ENCODE measurements at regions not wholly inside any gene's neighbourhood (a gene's known extent, or its start where the extent isn't known, plus 50 kb on each side); places are given as distances from the start of the nearest gene placed in this dataset.

DNA sequence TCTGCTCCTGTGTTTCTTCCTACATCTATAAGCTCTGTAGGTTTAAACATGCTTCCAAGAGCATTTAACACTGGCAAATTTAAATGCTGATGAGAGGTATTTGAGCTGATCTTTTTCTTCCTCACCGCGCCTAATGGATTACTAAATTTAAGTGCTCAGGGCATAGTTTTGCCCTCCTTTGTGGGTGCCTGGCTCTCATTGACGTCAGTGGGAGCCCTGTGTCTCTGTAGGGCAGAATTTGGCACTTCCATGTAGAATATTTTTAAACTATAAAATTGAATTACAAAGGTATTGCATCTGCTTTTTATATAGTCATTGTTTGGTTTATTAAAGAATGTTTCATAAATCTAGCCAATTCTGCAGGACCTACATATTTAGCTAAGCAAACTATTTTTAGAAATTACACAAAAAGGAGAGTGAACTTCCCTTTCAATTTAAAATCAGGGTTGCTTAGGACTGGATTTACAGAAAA lies 444.8 kb downstream of the AEBP2 start:
- DNase-seq = no peak

DNA sequence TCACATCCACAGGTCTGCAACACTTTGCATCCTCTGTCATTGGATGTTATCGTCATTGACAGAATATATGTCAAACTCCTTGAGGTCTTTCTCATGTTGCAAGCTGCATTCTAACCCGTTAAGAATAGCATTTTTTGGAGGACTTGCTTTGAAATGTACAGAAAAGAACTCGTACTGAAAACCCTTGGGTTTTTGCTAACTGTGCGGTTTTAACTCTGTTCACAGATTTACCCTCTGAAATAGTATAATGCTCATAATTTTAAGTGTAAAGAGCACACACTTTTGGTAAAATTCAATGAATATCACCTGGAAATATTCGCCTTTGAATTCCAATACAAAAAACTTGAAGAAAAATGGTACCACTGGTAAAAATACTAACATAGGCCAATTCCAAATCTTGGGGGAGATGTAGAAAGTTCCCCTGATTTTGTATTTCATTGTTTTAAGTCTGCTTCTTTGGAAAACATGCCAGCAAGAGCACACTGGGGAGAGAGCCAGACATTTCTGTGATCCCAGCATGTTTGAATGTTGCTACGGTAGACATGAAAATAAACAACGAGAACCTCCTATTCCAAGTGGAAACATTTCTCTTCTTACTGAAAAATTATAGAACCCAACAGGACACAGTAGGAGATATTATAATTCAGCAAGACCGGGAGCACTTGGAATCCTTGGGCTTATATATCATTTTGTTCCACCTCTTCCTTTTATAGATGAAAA lies 446.0 kb downstream of the AEBP2 start:
- no peak for DNase-seq

DNA sequence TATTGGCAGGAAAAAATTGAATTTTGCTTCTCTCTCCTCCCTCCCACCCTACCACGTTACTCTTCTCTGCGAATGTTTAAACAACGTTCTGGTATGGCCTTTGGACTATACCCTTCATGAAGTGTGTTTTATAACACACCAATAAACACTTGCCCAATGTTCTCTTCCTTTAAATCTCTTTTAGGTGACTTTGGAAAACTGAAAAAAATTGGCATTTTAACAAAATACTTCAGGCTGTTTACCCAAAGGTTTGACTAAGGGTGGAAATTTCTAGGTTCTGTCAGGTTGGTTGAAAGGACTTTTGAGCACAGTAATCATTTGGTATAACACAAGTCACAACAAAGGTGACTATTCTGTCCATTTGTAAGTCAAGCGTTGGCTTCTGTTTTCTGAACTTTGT lies 446.8 kb downstream of the AEBP2 start:
- DNase-seq = no peak

DNA sequence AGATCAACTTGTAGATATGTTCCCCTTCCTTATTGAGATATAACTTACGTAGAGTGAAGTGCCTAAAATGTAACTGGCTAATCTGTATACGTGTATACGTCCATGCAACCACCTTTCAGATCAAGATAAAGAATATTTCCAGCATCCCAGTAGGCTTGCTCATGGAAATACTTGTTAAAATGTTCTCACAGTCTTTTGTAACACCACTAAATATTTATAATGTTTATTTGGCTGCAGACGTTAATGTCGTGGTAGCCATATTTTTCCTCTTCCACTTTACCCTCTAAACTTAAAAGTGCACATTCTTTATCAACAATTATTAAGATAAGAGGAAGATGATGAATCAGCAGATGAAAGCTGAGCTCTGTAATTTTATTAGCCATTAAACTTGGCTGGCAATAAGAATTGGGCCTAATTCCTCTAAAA lies 447.4 kb downstream of the AEBP2 start:
- DNase-seq = no peak

DNA sequence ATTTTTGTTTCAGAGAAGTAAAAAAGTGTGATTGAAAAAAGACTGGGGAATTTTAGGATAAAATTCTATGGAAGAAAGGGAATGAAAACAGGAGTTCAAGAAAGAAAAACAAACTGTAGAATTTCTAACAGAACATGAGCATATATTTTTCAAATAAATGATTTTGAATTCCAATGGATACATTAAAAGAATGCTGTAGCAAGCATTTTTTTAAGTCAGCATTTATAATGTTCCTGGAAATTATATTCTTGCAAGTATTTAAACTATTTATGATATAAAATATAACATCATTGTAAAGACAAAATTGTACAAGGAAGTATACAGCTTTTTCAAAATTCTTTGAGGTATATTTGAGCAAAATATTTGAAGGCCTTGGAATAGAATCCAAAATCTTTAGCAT lies 450.7 kb downstream of the AEBP2 start:
- no peak for DNase-seq

DNA sequence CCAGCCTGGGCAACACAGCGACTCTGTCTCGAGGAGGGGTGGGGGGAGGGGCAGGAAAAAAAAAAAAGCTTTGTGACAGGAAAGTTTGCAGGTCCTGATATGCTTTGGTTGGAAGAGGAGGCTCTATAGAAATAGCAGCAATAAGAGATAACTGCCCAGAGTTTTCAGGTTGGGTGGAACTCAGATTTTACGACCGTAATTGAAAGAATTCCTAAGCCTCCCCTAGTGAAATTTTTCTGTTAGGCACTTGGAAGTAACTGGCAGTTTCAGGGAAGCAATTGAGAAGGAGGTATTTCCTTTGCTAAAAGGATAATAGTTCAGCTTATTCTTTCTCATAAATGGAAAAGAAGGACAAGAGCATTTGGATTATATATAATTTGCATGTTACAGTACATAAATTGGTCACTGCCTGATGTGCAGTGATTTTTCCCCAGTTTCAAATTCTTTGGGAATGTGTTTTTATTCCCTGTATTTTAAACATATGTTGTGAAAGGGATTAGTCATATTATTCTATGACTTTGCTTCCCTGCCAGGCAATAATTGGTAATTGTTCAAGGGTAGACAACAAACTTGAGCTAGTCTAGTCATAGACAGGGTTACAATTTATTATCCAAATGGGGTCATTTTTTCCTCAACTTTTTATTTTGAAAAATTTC lies 452.8 kb downstream of the AEBP2 start:
- no peak for DNase-seq

DNA sequence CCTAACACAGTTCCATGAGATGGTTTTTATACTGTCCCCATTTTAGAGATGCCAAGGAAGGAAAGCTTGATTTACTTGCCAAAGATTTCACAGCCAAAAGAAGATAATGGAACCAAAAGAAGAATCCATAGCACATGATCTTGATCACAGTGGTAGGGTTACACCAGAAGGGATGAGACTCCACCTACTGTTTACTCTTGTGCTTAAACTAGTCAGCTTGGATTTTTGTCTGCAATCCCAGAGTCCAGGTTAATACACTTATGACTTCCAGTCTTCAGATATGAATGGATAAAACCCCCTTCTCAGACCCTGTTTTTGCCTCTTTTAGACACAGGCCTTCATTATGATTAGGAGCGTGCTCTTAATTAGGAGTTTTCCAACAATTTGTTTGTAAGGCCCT lies 454.2 kb downstream of the AEBP2 start:
- peak; percentile 11 for DNase-seq

DNA sequence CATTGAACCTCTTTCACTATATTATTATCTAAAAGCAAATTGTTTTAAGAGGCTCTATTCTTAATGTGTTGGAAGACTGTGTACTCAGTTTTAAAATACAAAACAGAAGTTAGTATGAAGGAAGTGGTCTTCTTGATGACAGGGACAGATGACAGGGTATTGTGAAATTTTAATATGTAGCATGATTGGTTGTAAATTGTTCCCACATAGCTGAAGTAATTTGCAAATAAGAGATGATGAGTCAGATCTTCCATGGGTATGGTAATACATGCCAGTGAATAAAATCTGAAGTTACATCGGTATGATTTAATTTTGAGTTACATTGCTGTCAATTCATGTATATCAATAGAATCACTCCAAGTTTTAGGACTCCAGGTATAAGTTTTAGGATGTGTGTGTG lies 454.8 kb downstream of the AEBP2 start:
- peak; percentile 78 for DNase-seq

DNA sequence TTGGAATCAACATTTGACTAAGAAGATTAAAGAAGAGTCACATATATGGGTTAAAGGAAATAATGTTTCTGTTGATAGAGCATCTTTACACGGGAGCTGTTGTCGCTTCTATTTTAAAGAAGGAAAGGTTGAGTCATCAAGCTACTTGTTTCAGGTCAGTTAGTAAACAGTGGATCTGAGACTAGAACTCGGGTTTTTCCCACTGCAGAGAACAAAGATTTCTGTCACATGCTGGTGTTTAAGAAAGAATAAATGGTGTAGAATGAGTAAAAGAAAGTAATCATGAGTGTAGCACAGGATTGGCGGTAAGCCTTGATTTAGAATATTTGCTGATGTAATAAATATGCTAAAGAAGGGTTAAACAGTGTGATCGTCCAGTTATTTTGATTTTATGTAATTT lies 455.5 kb downstream of the AEBP2 start:
- peak; percentile 42 for DNase-seq

DNA sequence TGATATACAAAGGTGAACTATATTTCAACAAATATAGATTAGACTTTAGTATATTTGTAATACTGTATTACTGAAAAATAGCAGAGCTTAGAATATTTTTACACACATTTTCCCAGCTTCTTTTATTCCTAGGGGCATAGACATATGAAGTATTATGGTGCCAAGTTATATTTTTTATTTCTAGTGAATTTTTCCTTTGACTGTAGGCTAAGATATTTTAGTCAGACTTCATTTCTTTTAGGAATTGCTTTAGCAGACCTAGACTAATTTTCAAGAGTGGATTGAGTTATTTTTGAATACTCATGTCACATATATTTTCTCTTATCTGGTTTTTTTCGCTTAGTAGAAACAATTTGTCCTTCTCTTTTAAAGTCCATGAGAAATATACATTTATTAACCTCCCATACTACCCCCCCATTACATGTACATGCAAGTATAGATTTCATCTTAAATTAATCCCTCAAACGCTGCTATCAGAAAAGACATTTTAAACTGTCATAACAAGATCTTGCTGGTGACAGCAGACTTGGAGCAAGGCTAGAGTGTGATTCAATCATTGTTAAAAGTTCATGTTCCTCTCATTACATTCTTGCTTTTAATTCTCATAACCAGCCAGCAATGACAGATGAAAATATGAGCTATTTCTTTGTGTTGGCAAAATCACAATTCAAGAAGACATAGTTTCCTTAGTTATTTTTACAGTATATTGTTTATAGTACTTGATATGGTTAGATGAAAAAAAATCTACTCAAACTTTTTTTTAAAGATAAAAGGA lies 456.1 kb downstream of the AEBP2 start:
- no peak for DNase-seq

DNA sequence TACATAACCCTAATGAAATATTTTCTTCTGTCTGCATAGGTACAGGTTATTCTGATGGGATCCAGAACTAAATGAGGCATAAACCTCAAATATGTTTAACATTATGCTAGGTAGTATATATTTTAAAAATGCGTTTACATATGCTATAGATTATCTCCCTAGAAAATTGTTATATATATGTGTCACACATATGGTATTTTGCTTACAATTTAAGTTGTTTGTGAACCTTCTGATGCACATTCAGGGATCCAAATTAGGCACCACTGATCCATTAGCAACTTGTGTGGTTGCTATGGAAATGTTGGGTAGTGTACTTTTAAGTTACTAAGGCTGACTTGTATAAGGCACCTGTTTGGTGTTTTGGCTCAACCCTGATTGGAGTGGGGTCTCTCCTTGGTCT lies 456.7 kb downstream of the AEBP2 start:
- DNase-seq = no peak

DNA sequence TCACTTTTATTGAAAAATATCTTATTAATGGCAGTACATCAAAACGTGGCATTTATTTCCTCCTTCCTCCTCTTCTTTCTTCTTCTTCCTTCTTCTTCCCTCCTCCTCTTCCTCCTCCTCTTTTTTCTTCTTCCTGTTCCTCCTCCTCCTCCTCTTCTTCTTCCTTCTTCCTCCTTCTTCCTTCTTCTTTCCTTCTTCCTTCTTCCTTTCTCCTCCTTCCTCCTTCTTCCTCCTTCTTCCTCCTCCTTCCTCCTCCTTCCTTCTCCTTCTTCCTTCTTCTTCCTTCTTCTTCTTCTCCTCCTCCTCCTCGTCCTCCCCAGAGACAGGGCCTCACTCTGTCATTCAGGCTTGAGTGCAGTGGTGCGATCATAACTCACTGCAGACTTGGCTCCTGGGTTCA lies 457.2 kb downstream of the AEBP2 start:
- DNase-seq = no peak

DNA sequence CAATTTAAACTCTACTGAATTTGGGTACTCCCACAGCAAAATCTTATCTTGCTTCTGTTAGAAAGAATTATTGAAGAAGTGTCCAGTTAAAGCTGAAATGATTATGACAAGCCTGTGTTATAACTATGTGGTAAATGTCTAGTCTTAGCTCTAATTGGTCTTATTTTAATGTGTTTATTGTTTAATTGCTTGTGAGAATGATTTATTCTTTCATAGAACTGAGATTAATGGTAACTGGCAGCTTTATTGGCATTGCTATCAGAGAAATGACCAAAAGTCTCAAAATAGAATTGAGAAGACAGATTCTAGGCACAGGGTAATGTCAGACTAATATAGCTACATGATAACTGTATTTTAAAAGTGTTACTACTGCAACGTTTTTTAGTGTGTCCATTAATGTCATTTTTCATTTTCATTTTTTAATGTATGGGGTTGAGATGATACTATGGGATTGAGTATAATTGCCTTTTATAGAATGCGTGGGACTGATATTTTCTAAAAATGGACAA lies 458.7 kb downstream of the AEBP2 start:
- DNase-seq = no peak

DNA sequence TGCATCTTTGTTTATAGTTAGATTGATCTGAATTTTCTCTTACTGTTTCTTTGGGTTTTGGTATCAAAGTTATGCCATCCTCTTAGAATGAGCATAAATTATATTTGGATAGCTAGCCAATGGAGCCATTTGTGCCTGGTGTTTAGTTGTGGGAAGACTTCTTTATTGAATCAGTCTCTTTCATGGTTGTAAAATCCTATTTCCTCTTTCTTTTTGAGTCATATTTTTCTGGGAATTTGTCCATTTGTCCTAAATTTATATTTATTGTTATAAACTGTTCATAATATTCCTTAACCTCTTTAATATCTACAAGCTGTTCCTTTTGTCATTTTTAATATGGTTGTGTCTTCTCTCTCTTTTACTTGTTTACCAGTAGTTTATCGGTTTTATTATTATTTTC lies 462.5 kb downstream of the AEBP2 start:
- peak; percentile 44 for DNase-seq

DNA sequence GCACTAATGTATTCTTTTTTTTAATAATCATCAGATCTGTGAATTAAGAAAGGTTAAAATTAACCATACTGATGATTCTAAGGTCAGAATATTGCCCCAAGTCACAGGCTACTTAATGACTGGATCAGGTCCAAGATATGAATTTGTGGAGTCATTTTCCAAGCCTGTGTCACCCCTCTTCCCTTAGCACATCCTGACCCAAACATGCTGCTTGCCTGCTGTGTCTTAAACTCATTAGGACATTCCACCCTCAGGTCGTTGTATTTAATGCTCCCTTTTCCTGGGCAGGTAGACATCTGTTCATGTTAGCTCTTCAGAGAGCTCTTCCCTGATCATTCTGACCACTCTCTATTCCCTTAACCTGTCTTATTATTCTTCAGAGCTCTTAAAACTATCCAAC lies 463.5 kb upstream of the PDE3A start:
- DNase-seq = no peak

DNA sequence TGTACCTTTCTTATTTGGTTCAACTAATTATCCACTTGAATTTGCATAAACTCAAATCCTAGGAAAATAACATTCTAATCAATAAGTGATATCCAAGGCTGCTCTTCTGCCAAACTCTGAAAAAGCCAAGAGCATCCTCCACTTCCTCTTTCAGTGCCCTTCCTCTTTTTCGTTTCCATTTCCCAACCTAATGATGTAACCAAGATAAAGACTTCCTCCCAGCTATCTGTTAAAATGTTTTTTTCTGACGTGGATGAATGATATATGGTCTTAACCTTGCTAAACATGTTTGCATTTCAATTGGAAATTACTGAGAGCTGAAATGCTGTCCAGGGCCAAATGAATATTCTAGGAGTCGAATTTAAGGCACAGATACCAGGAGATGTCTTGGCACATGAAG lies 459.5 kb upstream of the PDE3A start:
- DNase-seq = peak; percentile 88

DNA sequence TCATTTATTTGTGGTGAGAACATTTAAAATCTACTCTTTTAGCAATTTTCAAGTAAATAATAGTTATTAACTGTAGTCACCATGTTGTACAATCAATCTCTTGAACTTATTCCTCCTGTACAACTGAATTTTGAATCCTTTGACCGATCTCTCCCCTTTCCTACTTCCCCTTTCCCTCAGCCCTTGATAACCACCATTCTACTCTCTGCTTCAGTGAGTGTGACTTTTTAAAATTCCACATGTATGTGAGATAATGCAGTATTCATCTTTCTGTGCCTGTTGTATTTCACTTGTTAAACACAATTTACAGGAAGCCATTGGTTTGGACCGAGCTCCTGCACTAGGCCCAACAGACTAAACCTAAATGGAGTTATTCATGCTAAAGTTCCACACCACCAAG lies 458.9 kb upstream of the PDE3A start:
- peak; percentile 16 for DNase-seq

DNA sequence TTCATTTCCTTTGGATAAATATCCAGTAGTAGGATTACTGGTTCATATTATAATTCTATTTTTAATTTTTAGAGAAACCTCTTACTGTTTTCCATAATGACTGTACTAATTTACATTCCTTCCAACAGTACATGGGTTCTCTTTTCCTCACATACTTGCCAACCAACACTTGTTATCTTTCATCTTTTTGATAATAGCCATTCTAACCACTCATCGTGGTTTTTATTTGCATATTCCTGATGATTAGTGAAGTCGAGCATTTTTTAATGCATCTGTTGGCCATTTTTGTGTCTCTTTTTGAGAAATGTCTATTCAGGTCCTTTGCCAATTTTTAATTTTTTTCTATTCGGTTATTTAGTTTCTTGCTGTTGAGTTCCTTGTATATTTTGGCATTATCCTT lies 457.7 kb upstream of the PDE3A start:
- DNase-seq = no peak

DNA sequence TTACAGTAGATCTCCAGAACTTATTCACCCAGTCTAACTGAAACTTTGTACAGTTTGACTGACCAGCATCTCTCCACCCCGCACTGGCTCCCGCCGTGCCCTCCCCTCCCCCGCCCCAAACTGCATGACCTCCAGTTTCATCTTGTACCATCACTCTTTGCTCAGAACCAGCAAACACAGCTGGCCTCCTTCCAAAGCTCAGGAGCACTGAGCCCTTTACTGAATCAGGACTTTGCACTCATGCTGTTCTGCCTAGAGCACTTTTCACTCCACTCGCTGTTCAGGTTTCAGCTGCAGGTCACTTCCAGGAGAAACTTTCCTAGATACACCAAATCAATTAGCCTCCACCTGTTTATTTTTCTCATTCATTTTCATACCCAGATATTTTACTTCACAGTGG lies 455.3 kb upstream of the PDE3A start:
- DNase-seq = no peak

DNA sequence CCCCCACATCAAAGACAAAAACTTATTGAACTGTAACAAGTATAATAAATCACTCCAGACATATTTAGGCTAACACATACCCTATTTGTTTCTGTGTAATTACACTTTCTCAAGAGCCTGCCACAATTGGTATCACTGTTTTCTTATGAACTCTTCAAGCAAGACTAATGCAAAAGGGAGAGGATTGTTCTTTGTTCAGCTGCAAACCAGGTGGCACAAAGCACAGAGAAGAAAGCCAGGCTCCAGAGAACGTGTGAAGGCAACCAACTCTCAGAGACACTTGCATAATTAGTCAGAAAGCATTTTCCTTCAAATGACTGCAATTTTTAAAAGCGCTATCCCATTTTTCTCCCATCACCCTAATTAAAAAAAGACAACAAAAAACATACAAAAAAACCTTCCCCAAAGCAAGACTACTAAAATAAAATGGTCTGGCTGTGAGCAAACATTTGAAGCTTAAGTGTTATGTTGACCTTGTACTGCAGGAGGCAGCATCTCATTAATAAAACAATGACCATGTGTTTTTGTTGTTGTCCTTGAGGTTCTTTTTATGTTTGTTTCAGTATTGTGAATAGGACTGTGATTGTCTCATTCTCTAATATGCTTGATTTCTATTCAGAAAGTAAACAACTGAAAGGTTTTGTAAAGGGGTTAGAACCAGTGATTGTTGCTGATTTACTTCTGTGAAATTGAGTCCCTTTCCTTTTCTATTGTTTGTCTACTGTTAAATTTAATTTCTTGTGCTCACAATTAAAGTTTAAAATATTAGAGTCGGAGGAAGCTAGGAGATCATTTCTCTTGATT lies 452.7 kb upstream of the PDE3A start:
- peak; percentile 45 for DNase-seq

DNA sequence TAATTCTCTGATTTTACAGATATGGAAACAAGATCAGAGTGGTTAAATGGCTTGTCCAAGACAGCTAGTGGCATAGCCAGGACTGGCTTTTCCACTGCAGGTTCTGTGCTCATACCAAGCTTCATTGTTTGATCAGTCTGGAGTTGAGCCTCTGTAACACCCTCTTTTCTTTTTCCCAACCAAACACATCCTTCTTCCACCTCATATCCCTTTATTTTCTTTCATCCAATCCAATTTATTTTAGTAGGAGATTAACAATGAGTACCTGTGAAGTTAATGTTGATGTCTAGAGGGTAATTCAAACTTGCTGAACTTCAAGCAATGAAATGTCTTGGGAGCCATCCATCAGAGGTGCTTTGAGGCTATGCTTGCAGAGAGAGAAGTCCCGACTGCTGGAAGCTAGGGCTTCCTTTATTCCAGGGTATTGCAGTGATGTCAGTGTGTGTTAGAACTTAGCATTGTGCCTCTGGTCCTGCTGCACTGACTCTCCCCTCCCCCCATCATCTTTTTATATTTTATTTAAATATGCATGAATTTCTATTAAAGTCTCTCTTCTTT lies 452.1 kb upstream of the PDE3A start:
- no peak for DNase-seq

DNA sequence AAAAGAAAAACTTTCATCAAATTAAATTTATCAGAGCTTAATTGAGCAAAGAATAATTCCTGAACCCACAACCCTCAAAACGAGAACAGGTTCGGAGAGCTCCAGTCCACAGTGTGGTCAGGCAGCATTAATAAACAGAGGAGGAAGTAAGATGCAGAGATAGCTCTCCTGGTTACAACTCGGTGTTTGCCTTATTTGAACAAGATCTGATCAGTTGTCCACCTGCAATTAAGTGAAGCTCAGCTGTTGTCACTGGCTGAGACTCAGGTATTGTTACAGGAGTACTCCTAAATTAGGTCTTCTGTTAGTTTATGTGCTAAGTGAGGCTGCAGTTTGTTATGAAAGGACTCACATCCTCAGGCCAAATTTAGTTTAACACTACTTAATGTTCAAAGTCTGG lies 451.4 kb upstream of the PDE3A start:
- no peak for DNase-seq

DNA sequence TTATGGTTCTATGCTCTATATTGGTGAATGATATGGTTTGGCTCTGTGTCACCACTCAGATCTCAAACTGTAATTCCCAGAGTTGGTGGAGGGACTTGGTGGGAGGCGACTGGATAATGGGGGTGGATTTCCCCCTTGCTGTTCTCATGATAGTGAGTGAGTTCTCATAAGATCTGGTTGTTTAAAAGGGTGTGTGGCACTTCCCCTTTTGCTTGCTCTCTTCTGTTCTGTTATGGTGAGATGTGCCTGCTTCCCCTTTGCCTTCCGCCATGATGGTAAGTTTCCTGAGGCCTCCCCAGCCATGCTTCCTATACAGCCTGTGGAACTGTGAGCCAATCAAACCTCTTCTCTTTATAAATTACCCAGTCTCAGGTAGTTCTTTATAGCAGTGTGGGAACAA lies 446.6 kb upstream of the PDE3A start:
- DNase-seq = peak; percentile 36
